GM21529 (cell line): ENCODE measurements at regions not wholly inside any gene's neighbourhood (a gene's known extent, or its start where the extent isn't known, plus 50 kb on each side); places are given as distances from the start of the nearest gene placed in this dataset.
A peak's percentile ranks its signal among the peaks of the same experiment; 100 is the strongest.
"Not testable (repeated sequence)": the region's sequence is repeated elsewhere in the genome, so short reads cannot be mapped to it uniquely, and the experiment has no call there.

Source experiments
- ATAC-seq: cut with Tn5 transposase; IDR thresholded peaks from one replicate; pipeline ENCODE4 v1.9.1; 2021; ENCODE audit not compliant: unreplicated experiment

- no peak for ATAC-seq
Measured at GRCh38 chr2:84223191-84223590, 235.9 kb downstream of the SUCLG1 start.

GRCh38 chr2:84221102-84221501 is 238.0 kb downstream of the SUCLG1 start:
- ATAC-seq, result not testable (repeated sequence)

- no peak for ATAC-seq
Measured at GRCh38 chr2:84217456-84217855, 241.6 kb downstream of the SUCLG1 start.

GRCh38 chr2:84214455-84214854 is 244.6 kb downstream of the SUCLG1 start:
- ATAC-seq, result no peak

- ATAC-seq, result peak; percentile 95
Measured at GRCh38 chr2:84212611-84213314, 246.3 kb downstream of the SUCLG1 start.

GRCh38 chr2:84209941-84210340 is 249.1 kb downstream of the SUCLG1 start:
- no peak for ATAC-seq

GRCh38 chr2:84204995-84205394 is 254.1 kb downstream of the SUCLG1 start:
- no peak for ATAC-seq

GRCh38 chr2:84202166-84202565 is 256.9 kb downstream of the SUCLG1 start:
- ATAC-seq, result no peak

GRCh38 chr2:84201158-84201557 is 257.9 kb downstream of the SUCLG1 start:
- ATAC-seq, result no peak

GRCh38 chr2:84197901-84198300 is 261.2 kb downstream of the SUCLG1 start:
- ATAC-seq, result no peak

GRCh38 chr2:84194949-84195644 is 264.0 kb downstream of the SUCLG1 start:
- ATAC-seq, result no peak

- no peak for ATAC-seq
Measured at GRCh38 chr2:84194181-84194580, 264.9 kb downstream of the SUCLG1 start.

- no peak for ATAC-seq
Measured at GRCh38 chr2:84187258-84187657, 271.8 kb downstream of the SUCLG1 start.

- no peak for ATAC-seq
Measured at GRCh38 chr2:84181927-84182326, 277.2 kb downstream of the SUCLG1 start.

- ATAC-seq, result no peak
Measured at GRCh38 chr2:84177733-84178132, 281.3 kb downstream of the SUCLG1 start.

- no peak for ATAC-seq
Measured at GRCh38 chr2:84175970-84176369, 283.1 kb downstream of the SUCLG1 start.

GRCh38 chr2:84175340-84175739 is 283.7 kb downstream of the SUCLG1 start:
- ATAC-seq, result no peak

- ATAC-seq, result no peak
Measured at GRCh38 chr2:84173041-84173440, 286.0 kb downstream of the SUCLG1 start.

GRCh38 chr2:84170979-84171378 is 288.1 kb downstream of the SUCLG1 start:
- no peak for ATAC-seq

- ATAC-seq, result no peak
Measured at GRCh38 chr2:84169871-84170270, 289.2 kb downstream of the SUCLG1 start.

GRCh38 chr2:84168552-84168951 is 290.5 kb downstream of the SUCLG1 start:
- not testable (repeated sequence) for ATAC-seq

GRCh38 chr2:84165256-84165655 is 293.8 kb downstream of the SUCLG1 start:
- no peak for ATAC-seq

GRCh38 chr2:84160453-84160852 is 298.6 kb downstream of the SUCLG1 start:
- ATAC-seq, result no peak
